HepG2 (cell line): ENCODE measurements at regions not wholly inside any gene's neighbourhood (a gene's known extent, or its start where the extent isn't known, plus 50 kb on each side); places are given as distances from the start of the nearest gene placed in this dataset.

ENCODE experiments used
- CTCF ChIP-seq: sonication (generic); formaldehyde crosslinking; IDR thresholded peaks from 2 replicates; pipeline ENCODE4 v1.5.0; 2020; ENCODE audit warnings: mild to moderate bottlenecking, missing genetic modification reagents, moderate library complexity
- ELF1 ChIP-seq: sonication (generic); formaldehyde crosslinking; IDR thresholded peaks from 2 replicates; pipeline ENCODE4 v1.4.0; 2020; ENCODE audit warnings: missing genetic modification reagents
- GZF1 ChIP-seq: sonication (generic); formaldehyde crosslinking; IDR thresholded peaks from 2 replicates; pipeline ENCODE4 v1.5.1; 2020; ENCODE audit warnings: mild to moderate bottlenecking, missing genetic modification reagents
- HNF4A ChIP-seq: sonication (generic); formaldehyde crosslinking; IDR thresholded peaks from 2 replicates; pipeline ENCODE4 v1.4.0; 2020; ENCODE audit warnings: missing genetic modification reagents
- JUND ChIP-seq: sonication (generic); formaldehyde crosslinking; IDR thresholded peaks from 2 replicates; pipeline ENCODE4 v1.8.0; 2022; ENCODE audit warnings: mild to moderate bottlenecking, missing genetic modification reagents
- MAFG ChIP-seq: sonication (generic); formaldehyde crosslinking; IDR thresholded peaks from 2 replicates; pipeline ENCODE4 v1.5.1; 2020; ENCODE audit warnings: mild to moderate bottlenecking, missing genetic modification reagents
- MXI1 ChIP-seq: IDR thresholded peaks from 3 replicates; pipeline ENCODE4 v1.6.1; 2012; ENCODE audit warnings: low read depth, low read length, inconsistent platforms, borderline replicate concordance
- PAX8 ChIP-seq: sonication (generic); formaldehyde crosslinking; IDR thresholded peaks from 2 replicates; pipeline ENCODE4 v1.8.0; 2022; ENCODE audit warnings: mild to moderate bottlenecking, missing genetic modification reagents, borderline replicate concordance
- POLR2A ChIP-seq, 2 experiments: IDR thresholded peaks; 2 replicates each; pipeline ENCODE4 v1.6.1; 2011; ENCODE audit warnings: low read depth in 2 of 2, low read length in 2 of 2, mild to moderate bottlenecking in 1 of 2, moderate library complexity in 1 of 2; ENCODE audit not compliant: insufficient read depth in 1 of 2
- TEAD2 ChIP-seq: sonication (generic); formaldehyde crosslinking; IDR thresholded peaks from 2 replicates; pipeline ENCODE4 v1.9.0; 2021; ENCODE audit warnings: missing genetic modification reagents
- ZBTB43 ChIP-seq: sonication (generic); formaldehyde crosslinking; conservative IDR thresholded peaks from 2 replicates; pipeline ENCODE4 v1.4.0; 2020; ENCODE audit warnings: missing genetic modification reagents
- ZNF367 ChIP-seq: sonication (generic); formaldehyde crosslinking; IDR thresholded peaks from 2 replicates; pipeline ENCODE4 v1.4.0; 2020; ENCODE audit warnings: missing genetic modification reagents, borderline replicate concordance
- ZZZ3 ChIP-seq: sonication (generic); formaldehyde crosslinking; IDR thresholded peaks from 2 replicates; pipeline ENCODE4 v1.4.0; 2020; ENCODE audit warnings: missing genetic modification reagents, mild to moderate bottlenecking, borderline replicate concordance
- TF ChIP-seq, protein P1 (sequence below): sonication (generic); formaldehyde crosslinking; IDR thresholded peaks from 2 replicates; pipeline ENCODE4 v1.4.0; 2020; ENCODE audit warnings: missing genetic modification reagents

GRCh38 chr22:27628891-27629631 is 172.5 kb downstream of the MN1 start:
- TF ChIP-seq CTCF (no peak), MAFG (no peak), PAX8 (CRISPR knock-in tag) (no peak), HNF4A (no peak), JUND (CRISPR knock-in tag) (no peak), GZF1 (CRISPR knock-in tag) (no peak), MXI1 (no peak), ZNF367 (CRISPR knock-in tag) (no peak), POLR2A (IDR thresholded peaks at IDR 0.05; ENCODE audit: insufficient read depth in 1 of 2, low read depth in 2 of 2, low read length in 2 of 2) (no peak), ZZZ3 (CRISPR knock-in tag) (no peak), ZBTB43 (no peak), TEAD2 (CRISPR knock-in tag) (no peak), ELF1 (CRISPR knock-in tag) (no peak)
- TF ChIP-seq, protein P1, sequence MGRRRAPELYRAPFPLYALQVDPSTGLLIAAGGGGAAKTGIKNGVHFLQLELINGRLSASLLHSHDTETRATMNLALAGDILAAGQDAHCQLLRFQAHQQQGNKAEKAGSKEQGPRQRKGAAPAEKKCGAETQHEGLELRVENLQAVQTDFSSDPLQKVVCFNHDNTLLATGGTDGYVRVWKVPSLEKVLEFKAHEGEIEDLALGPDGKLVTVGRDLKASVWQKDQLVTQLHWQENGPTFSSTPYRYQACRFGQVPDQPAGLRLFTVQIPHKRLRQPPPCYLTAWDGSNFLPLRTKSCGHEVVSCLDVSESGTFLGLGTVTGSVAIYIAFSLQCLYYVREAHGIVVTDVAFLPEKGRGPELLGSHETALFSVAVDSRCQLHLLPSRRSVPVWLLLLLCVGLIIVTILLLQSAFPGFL (CRISPR knock-in tag), result no peak
